IMR-90 (cell line): ENCODE measurements at regions not wholly inside any gene's neighbourhood (a gene's known extent, or its start where the extent isn't known, plus 50 kb on each side); places are given as distances from the start of the nearest gene placed in this dataset.

ENCODE experiments used
- ATAC-seq: fragments of 200-7000 bp; cut with Tn5 transposase; 2 replicates; pipeline ENCODE4 v1.9.1; 2020; ENCODE audit warnings: low read depth, mild to moderate bottlenecking, moderate library complexity
- BruUV-seq: library from RNA; stranded (reverse); fragments of 400-500 nt; replicated peaks from 2 replicates; lab custom pipeline; 2021; lab: Mats Ljungman, UMichigan
- CTCF ChIA-PET: fragments of 300-600 bp; formaldehyde crosslinking; extraction: SDS; loops from one replicate; lab custom pipeline; 2021; ENCODE audit warnings: antibody characterized with exemption; lab: Yijun Ruan, JAX
- POLR2A ChIA-PET: fragments of 300-600 bp; sonication (Branson Sonifier 250); formaldehyde crosslinking; loops from one replicate; lab custom pipeline; 2022; ENCODE audit warnings: antibody characterized with exemption; ENCODE audit not compliant: unreplicated experiment; lab: Charles Lee
- DNase-seq: peaks from one replicate; pipeline ENCODE4 v3.0.0; 2013
- H2AFZ ChIP-seq: replicated peaks from 2 replicates; pipeline ENCODE3; 2013; ENCODE audit warnings: low read length, mild to moderate bottlenecking; ENCODE audit not compliant: poor library complexity
- H2AK5ac ChIP-seq: 2 replicates; pipeline ENCODE4 v1.6.1; 2013; ENCODE audit warnings: low read depth, low read length, inconsistent platforms
- H2AK9ac ChIP-seq: replicated peaks from 2 replicates; pipeline ENCODE3; 2013; ENCODE audit warnings: mild to moderate bottlenecking, low read depth, low read length, moderate library complexity; ENCODE audit not compliant: poor library complexity
- H2BK120ac ChIP-seq: 2 replicates; pipeline ENCODE4 v1.6.1; 2013; ENCODE audit warnings: low read depth, low read length, inconsistent platforms
- H2BK15ac ChIP-seq: 3 replicates; pipeline ENCODE4 v1.6.1; 2013; ENCODE audit warnings: low read depth, low read length, inconsistent platforms
- H2BK20ac ChIP-seq: 2 replicates; pipeline ENCODE4 v1.6.1; 2013; ENCODE audit warnings: low read depth, mild to moderate bottlenecking, inconsistent platforms, low read length, moderate library complexity
- H2BK5ac ChIP-seq: 2 replicates; pipeline ENCODE4 v1.6.1; 2013; ENCODE audit warnings: mild to moderate bottlenecking, low read depth, low read length, inconsistent platforms; ENCODE audit not compliant: poor library complexity, severe bottlenecking
- H3K14ac ChIP-seq: replicated peaks from 2 replicates; pipeline ENCODE4 v1.6.1; 2013; ENCODE audit warnings: low read depth, low read length, inconsistent platforms
- H3K18ac ChIP-seq: 2 replicates; pipeline ENCODE4 v1.6.1; 2013; ENCODE audit warnings: low read depth, low read length, control low read depth
- H3K23ac ChIP-seq: 2 replicates; pipeline ENCODE4 v1.6.1; 2013; ENCODE audit warnings: low read depth, low read length, inconsistent platforms
- H3K27ac ChIP-seq: 2 replicates; pipeline ENCODE4 v1.5.1; 2013; ENCODE audit warnings: mild to moderate bottlenecking, control low read depth, low read length; ENCODE audit not compliant: insufficient read depth
- H3K27me3 ChIP-seq: 2 replicates; pipeline ENCODE4 v1.6.1; 2013; ENCODE audit warnings: low read length; ENCODE audit not compliant: control insufficient read depth, insufficient read depth
- H3K36me3 ChIP-seq: 2 replicates; pipeline ENCODE4 v1.6.1; 2013; ENCODE audit warnings: low read length, mixed read lengths; ENCODE audit not compliant: control insufficient read depth, insufficient read depth
- H3K4ac ChIP-seq: 2 replicates; pipeline ENCODE4 v1.6.1; 2013; ENCODE audit warnings: low read depth, low read length, inconsistent platforms
- H3K4me1 ChIP-seq: 2 replicates; pipeline ENCODE4 v1.6.1; 2013; ENCODE audit warnings: low read length, mixed read lengths; ENCODE audit not compliant: control insufficient read depth, insufficient read depth
- H3K4me2 ChIP-seq: 2 replicates; pipeline ENCODE4 v1.6.1; 2013; ENCODE audit warnings: low read depth, mild to moderate bottlenecking, control low read depth, low read length, moderate library complexity
- H3K4me3 ChIP-seq: 2 replicates; pipeline ENCODE4 v1.5.1; 2013; ENCODE audit warnings: low read depth, mild to moderate bottlenecking, control low read depth, low read length, moderate library complexity; ENCODE audit not compliant: insufficient read depth
- H3K56ac ChIP-seq: 2 replicates; pipeline ENCODE4 v1.6.1; 2013; ENCODE audit warnings: low read length, inconsistent platforms; ENCODE audit not compliant: insufficient read depth; ENCODE audit errors: extremely low read depth
- H3K79me1 ChIP-seq, 2 experiments: 2 replicates each; pipeline ENCODE4 v1.6.1; 2013; ENCODE audit warnings: low read length in 2 of 2, inconsistent platforms in 1 of 2, low read depth in 1 of 2
- H3K9ac ChIP-seq: 2 replicates; pipeline ENCODE4 v1.6.1; 2013; ENCODE audit warnings: low read depth, low read length, control low read depth
- H3K9me1 ChIP-seq: 2 replicates; pipeline ENCODE4 v1.6.1; 2013; ENCODE audit warnings: low read length, inconsistent platforms; ENCODE audit not compliant: insufficient read depth
- H3K9me3 ChIP-seq: 2 replicates; pipeline ENCODE4 v1.6.1; 2013; ENCODE audit warnings: low read length; ENCODE audit not compliant: control insufficient read depth, insufficient read depth
- H4K20me1 ChIP-seq: 2 replicates; pipeline ENCODE4 v1.6.1; 2013; ENCODE audit warnings: low read length, inconsistent platforms; ENCODE audit not compliant: insufficient read depth
- H4K5ac ChIP-seq: 2 replicates; pipeline ENCODE4 v1.6.1; 2013; ENCODE audit warnings: mild to moderate bottlenecking, low read depth, low read length, control low read depth
- H4K8ac ChIP-seq, 2 experiments: 2 replicates each; pipeline ENCODE4 v1.6.1; 2013; ENCODE audit warnings: low read depth in 2 of 2, low read length in 2 of 2, control low read depth in 1 of 2, inconsistent platforms in 1 of 2
- H4K91ac ChIP-seq: 2 replicates; pipeline ENCODE4 v1.6.1; 2013; ENCODE audit warnings: low read depth, low read length, inconsistent platforms; ENCODE audit not compliant: insufficient read depth
- BHLHE40 ChIP-seq: fragments of 150-350 bp; IDR thresholded peaks from 2 replicates; pipeline ENCODE4 v1.6.1; 2016; ENCODE audit warnings: mild to moderate bottlenecking, low read depth, low read length
- CEBPB ChIP-seq: IDR thresholded peaks from 2 replicates; pipeline ENCODE4 v1.6.1; 2012; ENCODE audit warnings: low read depth, low read length, improper control_type of control experiment
- CHD1 ChIP-seq: IDR thresholded peaks from 2 replicates; pipeline ENCODE4 v1.6.1; 2012; ENCODE audit warnings: low read depth, low read length, improper control_type of control experiment
- CTCF ChIP-seq: conservative IDR thresholded peaks from 2 replicates; pipeline ENCODE4 v1.5.1; 2012; ENCODE audit warnings: mild to moderate bottlenecking, low read depth, low read length, improper control_type of control experiment
- FOS ChIP-seq: fragments of 150-350 bp; IDR thresholded peaks from 2 replicates; pipeline ENCODE4 v1.6.1; 2016; ENCODE audit warnings: low read depth, low read length
- MAFK ChIP-seq: IDR thresholded peaks from 2 replicates; pipeline ENCODE4 v1.6.1; 2012; ENCODE audit warnings: low read depth, low read length, improper control_type of control experiment
- MAZ ChIP-seq: IDR thresholded peaks from 2 replicates; pipeline ENCODE4 v1.6.1; 2012; ENCODE audit warnings: low read depth, mild to moderate bottlenecking, low read length, improper control_type of control experiment, moderate library complexity, borderline replicate concordance
- MXI1 ChIP-seq: IDR thresholded peaks from 2 replicates; pipeline ENCODE4 v1.6.1; 2012; ENCODE audit warnings: low read depth, mild to moderate bottlenecking, low read length, moderate library complexity, borderline replicate concordance
- NFE2L2 ChIP-seq: fragments of 150-350 bp; IDR thresholded peaks from 2 replicates; pipeline ENCODE4 v1.6.1; 2016; ENCODE audit warnings: low read depth, mild to moderate bottlenecking, low read length
- POLR2A ChIP-seq: IDR thresholded peaks from 2 replicates; pipeline ENCODE4 v1.6.1; 2012; ENCODE audit warnings: mild to moderate bottlenecking, low read depth, low read length
- RAD21 ChIP-seq: IDR thresholded peaks from 2 replicates; pipeline ENCODE4 v1.6.1; 2012; ENCODE audit warnings: low read length, improper control_type of control experiment
- RCOR1 ChIP-seq: IDR thresholded peaks from 2 replicates; pipeline ENCODE4 v1.6.1; 2012; ENCODE audit warnings: mild to moderate bottlenecking, low read length, improper control_type of control experiment; ENCODE audit not compliant: insufficient replicate concordance
- RFX5 ChIP-seq: IDR thresholded peaks from 2 replicates; pipeline ENCODE4 v1.8.0; 2012; ENCODE audit warnings: low read depth, mild to moderate bottlenecking, low read length, moderate library complexity
- SMC3 ChIP-seq: fragments of 150-350 bp; IDR thresholded peaks from 2 replicates; pipeline ENCODE4 v1.6.1; 2016; ENCODE audit warnings: low read depth, mild to moderate bottlenecking, antibody characterized with exemption, low read length, moderate library complexity
- USF2 ChIP-seq: fragments of 150-350 bp; IDR thresholded peaks from 2 replicates; pipeline ENCODE4 v1.6.1; 2017; ENCODE audit warnings: mild to moderate bottlenecking, antibody characterized with exemption, low read length, low read depth
- WGBS, 2 experiments: methylation state at CpG; one replicate each; pipeline versions ENCODE4 v1.1.5 to v1.1.7; 2013; ENCODE audit warnings: missing lambda C conversion rate in 2 of 2; ENCODE audit not compliant: insufficient read length in 1 of 2; ENCODE audit errors: extremely low coverage in 2 of 2; 5-methylcytosine and 5-hydroxymethylcytosine counted together
- dilution Hi-C: fragments of 300-500 bp; cut with HindIII; formaldehyde crosslinking; loops from one replicate; pipeline ENCODE4 v1.14.3; 2018; ENCODE audit warnings: low sequenced_read_pairs; ENCODE audit not compliant: unreplicated experiment
- in situ Hi-C: fragments of 300-500 bp; cut with MboI; formaldehyde crosslinking; loops from 3 replicates; pipeline ENCODE4 v1.14.3; 2019; ENCODE audit warnings: low sequenced_read_pairs, inconsistent platforms, mixed read lengths
- intact Hi-C: fragments of 100-400 bp; cut with micrococcal nuclease; formaldehyde crosslinking; loops from 2 replicates; pipeline ENCODE4 v1.10.0; 2022
- TF ChIP-seq, protein P1 (sequence below): fragments of 150-350 bp; IDR thresholded peaks from 2 replicates; pipeline ENCODE4 v1.6.1; 2016; ENCODE audit warnings: low read depth, mild to moderate bottlenecking, low read length, moderate library complexity, borderline replicate concordance

DNA sequence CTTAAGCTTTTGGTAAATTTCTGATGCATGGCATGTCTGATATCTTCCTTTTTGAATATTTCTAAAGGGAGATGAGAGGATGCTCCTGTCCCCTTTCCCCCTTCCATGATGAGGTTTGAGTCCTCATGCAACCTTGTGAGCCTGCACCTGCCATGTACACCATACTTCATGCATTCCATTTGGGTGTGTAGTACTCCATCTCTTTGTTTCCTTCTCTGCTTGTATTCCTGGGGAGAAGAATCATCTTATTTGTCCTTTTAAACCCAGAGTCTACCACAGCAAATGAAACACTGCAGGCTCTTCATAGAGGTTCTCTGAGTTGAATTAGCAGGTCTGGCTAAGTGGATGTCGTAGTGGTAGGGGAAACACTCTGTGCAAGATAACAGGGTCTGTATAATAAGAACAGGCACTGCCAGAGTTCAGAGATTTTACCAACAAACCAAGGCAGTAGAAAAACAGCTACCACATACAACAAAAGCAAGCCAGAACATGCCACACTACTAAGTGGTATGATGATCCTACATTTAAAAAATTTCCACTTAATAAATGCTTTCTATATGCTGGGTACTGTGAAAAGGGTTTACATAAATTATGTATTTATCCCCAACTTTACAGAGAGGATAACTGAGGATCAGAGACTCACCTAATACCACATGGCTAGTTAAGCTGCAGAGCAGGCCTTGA lies 439.8 kb upstream of the GRIA1 start:
- Histone ChIP-seq H2BK15ac (no peak overlapping the region), H3K27me3 (no peaks in the 10 kb centered on the region), H4K8ac (no peak overlapping the region), H3K4me1 (no peaks in the 10 kb centered on the region), H3K9me3 (peaks cover 4% of the 10 kb centered on the region), H4K5ac (no peak overlapping the region), H2BK20ac (no peak overlapping the region), H3K14ac (no peak overlapping the region), H2BK5ac (no peak overlapping the region), H4K20me1 (no peaks in the 10 kb centered on the region), H3K4ac (no peak overlapping the region), H3K4me2 (no peak overlapping the region), H3K79me1 (no peaks in the 10 kb centered on the region), H3K56ac (no peak overlapping the region), H3K18ac (no peak overlapping the region), H3K9ac (no peak overlapping the region), H3K36me3 (no peaks in the 10 kb centered on the region), H2AK5ac (no peak overlapping the region), H2BK120ac (no peak overlapping the region), H3K9me1 (no peaks in the 10 kb centered on the region), H3K4me3 (no peak overlapping the region), H3K23ac (no peak overlapping the region), H3K27ac (no peak overlapping the region), H2AFZ (no peak overlapping the region), H4K91ac (no peak overlapping the region), H2AK9ac (no peak overlapping the region)
- no CpG with 5 or more reads among the region's 1 CpG for WGBS, 2 experiments
- POLR2A ChIA-PET, result no interaction called here
- no peak for DNase-seq
- in situ Hi-C loops (no loop called here), intact Hi-C loops (no loop called here), dilution Hi-C loops (no loop called here)
- CTCF ChIA-PET, result no interaction called here
- TF ChIP-seq MAFK (no peak), MXI1 (no peak), RFX5 (no peak), NFE2L2 (no peak), USF2 (no peak), CTCF (no peak), FOS (no peak), POLR2A (no peak), RCOR1 (no peak), CEBPB (no peak), BHLHE40 (no peak), RAD21 (no peak), SMC3 (no peak), CHD1 (no peak), MAZ (no peak)
- TF ChIP-seq, protein P1, sequence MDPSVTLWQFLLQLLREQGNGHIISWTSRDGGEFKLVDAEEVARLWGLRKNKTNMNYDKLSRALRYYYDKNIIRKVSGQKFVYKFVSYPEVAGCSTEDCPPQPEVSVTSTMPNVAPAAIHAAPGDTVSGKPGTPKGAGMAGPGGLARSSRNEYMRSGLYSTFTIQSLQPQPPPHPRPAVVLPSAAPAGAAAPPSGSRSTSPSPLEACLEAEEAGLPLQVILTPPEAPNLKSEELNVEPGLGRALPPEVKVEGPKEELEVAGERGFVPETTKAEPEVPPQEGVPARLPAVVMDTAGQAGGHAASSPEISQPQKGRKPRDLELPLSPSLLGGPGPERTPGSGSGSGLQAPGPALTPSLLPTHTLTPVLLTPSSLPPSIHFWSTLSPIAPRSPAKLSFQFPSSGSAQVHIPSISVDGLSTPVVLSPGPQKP, result no peak
- no TSS peak for BruUV-seq
- ATAC-seq, result no peak
